ENCODE measurements at regions not wholly inside any gene's neighbourhood (a gene's known extent, or its start where the extent isn't known, plus 50 kb on each side); places are given as distances from the start of the nearest gene placed in this dataset.
A peak's percentile ranks its signal among the peaks of the same experiment; 100 is the strongest.

- DNase-seq (ENCODE audit: low spot score) = no peak
Observed at GRCh38 chr12:59044791-59045190, 124.5 kb upstream of the LRIG3 start.

GRCh38 chr12:59041241-59042121, 121.2 kb upstream of the LRIG3 start:
- no peak for DNase-seq (ENCODE audit: low spot score)

GRCh38 chr12:59040656-59041055, 120.4 kb upstream of the LRIG3 start:
- DNase-seq (ENCODE audit: low spot score) = no peak

- DNase-seq (ENCODE audit: low spot score) = no peak
Observed at GRCh38 chr12:59040043-59040442, 119.7 kb upstream of the LRIG3 start.

- no peak for DNase-seq (ENCODE audit: low spot score)
Observed at GRCh38 chr12:59039005-59039404, 118.7 kb upstream of the LRIG3 start.

GRCh38 chr12:59036973-59037762, 116.9 kb upstream of the LRIG3 start:
- DNase-seq (ENCODE audit: low spot score) = peak; percentile 37

GRCh38 chr12:59036347-59036746, 116.0 kb upstream of the LRIG3 start:
- DNase-seq (ENCODE audit: low spot score) = no peak

GRCh38 chr12:59031313-59031712, 111.0 kb upstream of the LRIG3 start:
- no peak for DNase-seq (ENCODE audit: low spot score)

GRCh38 chr12:59030415-59030814, 110.1 kb upstream of the LRIG3 start:
- no peak for DNase-seq (ENCODE audit: low spot score)

GRCh38 chr12:59027199-59027598, 106.9 kb upstream of the LRIG3 start:
- no peak for DNase-seq (ENCODE audit: low spot score)

- no peak for DNase-seq (ENCODE audit: low spot score)
Observed at GRCh38 chr12:59023861-59024424, 103.6 kb upstream of the LRIG3 start.

- no peak for DNase-seq (ENCODE audit: low spot score)
Observed at GRCh38 chr12:59020073-59020946, 100.0 kb upstream of the LRIG3 start.

- DNase-seq (ENCODE audit: low spot score) = no peak
Observed at GRCh38 chr12:59014885-59015284, 94.6 kb upstream of the LRIG3 start.

GRCh38 chr12:59010941-59011340, 90.6 kb upstream of the LRIG3 start:
- DNase-seq (ENCODE audit: low spot score) = no peak

- DNase-seq (ENCODE audit: low spot score) = no peak
Observed at GRCh38 chr12:59010118-59010517, 89.8 kb upstream of the LRIG3 start.

- no peak for DNase-seq (ENCODE audit: low spot score)
Observed at GRCh38 chr12:59007620-59008019, 87.3 kb upstream of the LRIG3 start.

GRCh38 chr12:59005193-59005955, 85.1 kb upstream of the LRIG3 start:
- DNase-seq (ENCODE audit: low spot score) = no peak

GRCh38 chr12:59004456-59004855, 84.2 kb upstream of the LRIG3 start:
- DNase-seq (ENCODE audit: low spot score) = no peak

GRCh38 chr12:58995666-58996363, 75.5 kb upstream of the LRIG3 start:
- DNase-seq (ENCODE audit: low spot score) = no peak

- no peak for DNase-seq (ENCODE audit: low spot score)
Observed at GRCh38 chr12:58988643-58989344, 68.5 kb upstream of the LRIG3 start.

Measured in Ammon's horn (tissue), 1 donor.